OCI-LY7 (cell line): ENCODE measurements at regions not wholly inside any gene's neighbourhood (a gene's known extent, or its start where the extent isn't known, plus 50 kb on each side); places are given as distances from the start of the nearest gene placed in this dataset.

Experiments
- BruUV-seq: library from RNA; stranded (reverse); fragments of 400-500 nt; replicated peaks from 2 replicates; lab custom pipeline; 2021; lab: Mats Ljungman, UMichigan
- CTCF ChIA-PET: fragments of 300-600 bp; sonication (Branson Sonifier 250); formaldehyde crosslinking; loops from one replicate; lab custom pipeline; 2022; ENCODE audit warnings: antibody characterized with exemption; ENCODE audit not compliant: unreplicated experiment; lab: Charles Lee
- POLR2A ChIA-PET: fragments of 300-600 bp; sonication (Branson Sonifier 250); formaldehyde crosslinking; loops from one replicate; lab custom pipeline; 2022; ENCODE audit warnings: antibody characterized with exemption; lab: Charles Lee
- DNase-seq: peaks from one replicate; pipeline ENCODE4 v3.0.0-alpha.2; 2015; ENCODE audit warnings: low spot score
- H2AFZ ChIP-seq: fragments of 200-600 bp; sonication (generic), shearing (Covaris generic); 2 replicates; pipeline ENCODE4 v1.6.1; 2014; ENCODE audit warnings: mild to moderate bottlenecking, antibody characterized with exemption, low read length, moderate library complexity
- H3K27ac ChIP-seq: fragments of 200-600 bp; sonication (generic); 2 replicates; pipeline ENCODE4 v1.5.1; 2014; ENCODE audit warnings: mixed run types, low read depth, mild to moderate bottlenecking, moderate library complexity, low read length, inconsistent platforms; ENCODE audit not compliant: poor library complexity, severe bottlenecking
- H3K36me3 ChIP-seq: fragments of 200-600 bp; sonication (generic); 2 replicates; pipeline ENCODE4 v1.6.1; 2014; ENCODE audit warnings: mild to moderate bottlenecking, antibody characterized with exemption, low read length, moderate library complexity, mixed read lengths; ENCODE audit not compliant: insufficient read depth
- H3K4me1 ChIP-seq: fragments of 200-600 bp; sonication (generic); 2 replicates; pipeline ENCODE4 v1.5.1; 2014; ENCODE audit warnings: mild to moderate bottlenecking, low read length; ENCODE audit not compliant: insufficient read depth, poor library complexity, severe bottlenecking
- H3K4me2 ChIP-seq: fragments of 200-600 bp; sonication (generic); 2 replicates; pipeline ENCODE4 v1.6.1; 2014; ENCODE audit warnings: mild to moderate bottlenecking, low read length
- H3K4me3 ChIP-seq: fragments of 200-600 bp; sonication (generic); 2 replicates; pipeline ENCODE4 v1.5.1; 2014; ENCODE audit warnings: mild to moderate bottlenecking, low read depth, low read length; ENCODE audit not compliant: poor library complexity, severe bottlenecking
- H3K79me2 ChIP-seq: fragments of 200-600 bp; sonication (generic); 2 replicates; pipeline ENCODE4 v1.6.1; 2016; ENCODE audit warnings: low read depth, mild to moderate bottlenecking, low read length, moderate library complexity, mixed read lengths; ENCODE audit not compliant: insufficient read depth
- H3K9me2 ChIP-seq: fragments of 200-600 bp; sonication (generic); 2 replicates; pipeline ENCODE4 v1.6.1; 2016; ENCODE audit warnings: mild to moderate bottlenecking, low read length, mixed read lengths; ENCODE audit not compliant: insufficient read depth
- H3K9me3 ChIP-seq: fragments of 200-600 bp; sonication (generic); 2 replicates; pipeline ENCODE4 v1.6.1; 2014; ENCODE audit warnings: mild to moderate bottlenecking, mixed run types, low read length, mixed read lengths
- H4K20me1 ChIP-seq: fragments of 200-600 bp; sonication (generic); 2 replicates; pipeline ENCODE4 v1.6.1; 2014; ENCODE audit warnings: mild to moderate bottlenecking, antibody characterized with exemption, low read length, moderate library complexity, mixed read lengths; ENCODE audit not compliant: insufficient read depth
- EZH2phosphoT487 ChIP-seq: fragments of 200-600 bp; sonication (generic); IDR thresholded peaks from 2 replicates; pipeline ENCODE4 v1.6.1; 2018; ENCODE audit warnings: low read depth, borderline replicate concordance, mild to moderate bottlenecking, mixed run types, antibody characterized with exemption, low read length, moderate library complexity, mixed read lengths
- intact Hi-C: fragments of 100-400 bp; cut with micrococcal nuclease; formaldehyde crosslinking; loops from one replicate; pipeline ENCODE4 v1.10.0; 2022; ENCODE audit not compliant: unreplicated experiment
- TF ChIP-seq, protein P1 (sequence below): fragments of 200-600 bp; sonication (generic); conservative IDR thresholded peaks from 2 replicates; pipeline ENCODE4 v1.5.1; 2014; ENCODE audit warnings: mild to moderate bottlenecking, antibody characterized with exemption, low read length, moderate library complexity, mixed read lengths

DNA sequence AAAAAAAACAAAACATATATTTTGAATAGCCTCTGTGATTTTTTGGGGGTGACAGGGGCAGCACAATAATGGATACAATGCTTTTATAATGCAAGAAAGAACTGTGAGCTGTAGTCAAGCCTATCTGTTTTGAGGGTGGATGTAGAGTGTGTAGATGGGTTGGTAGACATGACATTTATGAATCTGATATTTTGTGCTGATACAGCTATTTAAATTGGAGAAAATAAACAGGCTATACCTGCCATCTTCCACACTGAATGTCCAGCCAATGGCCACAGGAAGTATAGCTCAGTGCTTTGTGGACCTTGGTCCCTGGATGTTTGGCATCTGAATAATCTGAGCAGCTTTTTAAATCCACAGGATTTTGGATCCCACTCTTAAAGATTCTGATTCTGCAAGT is 175.0 kb downstream of the NEDD1 start:
- Histone ChIP-seq H4K20me1 (no peaks in the 10 kb centered on the region), H3K4me3 (no peak overlapping the region), H3K4me2 (no peak overlapping the region), H2AFZ (no peak overlapping the region), H3K27ac (no peak overlapping the region), H3K9me3 (no peaks in the 10 kb centered on the region), H3K79me2 (no peaks in the 10 kb centered on the region), H3K9me2 (no peaks in the 10 kb centered on the region), H3K36me3 (no peaks in the 10 kb centered on the region), H3K4me1 (no peaks in the 10 kb centered on the region)
- TF ChIP-seq, protein P1, sequence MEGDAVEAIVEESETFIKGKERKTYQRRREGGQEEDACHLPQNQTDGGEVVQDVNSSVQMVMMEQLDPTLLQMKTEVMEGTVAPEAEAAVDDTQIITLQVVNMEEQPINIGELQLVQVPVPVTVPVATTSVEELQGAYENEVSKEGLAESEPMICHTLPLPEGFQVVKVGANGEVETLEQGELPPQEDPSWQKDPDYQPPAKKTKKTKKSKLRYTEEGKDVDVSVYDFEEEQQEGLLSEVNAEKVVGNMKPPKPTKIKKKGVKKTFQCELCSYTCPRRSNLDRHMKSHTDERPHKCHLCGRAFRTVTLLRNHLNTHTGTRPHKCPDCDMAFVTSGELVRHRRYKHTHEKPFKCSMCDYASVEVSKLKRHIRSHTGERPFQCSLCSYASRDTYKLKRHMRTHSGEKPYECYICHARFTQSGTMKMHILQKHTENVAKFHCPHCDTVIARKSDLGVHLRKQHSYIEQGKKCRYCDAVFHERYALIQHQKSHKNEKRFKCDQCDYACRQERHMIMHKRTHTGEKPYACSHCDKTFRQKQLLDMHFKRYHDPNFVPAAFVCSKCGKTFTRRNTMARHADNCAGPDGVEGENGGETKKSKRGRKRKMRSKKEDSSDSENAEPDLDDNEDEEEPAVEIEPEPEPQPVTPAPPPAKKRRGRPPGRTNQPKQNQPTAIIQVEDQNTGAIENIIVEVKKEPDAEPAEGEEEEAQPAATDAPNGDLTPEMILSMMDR: no peak
- TF ChIP-seq EZH2phosphoT487: no peak
- ChIA-PET CTCF (no interaction called here), POLR2A (no interaction called here)
- intact Hi-C loops: no loop called here
- DNase-seq: no peak
- BruUV-seq: no TSS peak

DNA sequence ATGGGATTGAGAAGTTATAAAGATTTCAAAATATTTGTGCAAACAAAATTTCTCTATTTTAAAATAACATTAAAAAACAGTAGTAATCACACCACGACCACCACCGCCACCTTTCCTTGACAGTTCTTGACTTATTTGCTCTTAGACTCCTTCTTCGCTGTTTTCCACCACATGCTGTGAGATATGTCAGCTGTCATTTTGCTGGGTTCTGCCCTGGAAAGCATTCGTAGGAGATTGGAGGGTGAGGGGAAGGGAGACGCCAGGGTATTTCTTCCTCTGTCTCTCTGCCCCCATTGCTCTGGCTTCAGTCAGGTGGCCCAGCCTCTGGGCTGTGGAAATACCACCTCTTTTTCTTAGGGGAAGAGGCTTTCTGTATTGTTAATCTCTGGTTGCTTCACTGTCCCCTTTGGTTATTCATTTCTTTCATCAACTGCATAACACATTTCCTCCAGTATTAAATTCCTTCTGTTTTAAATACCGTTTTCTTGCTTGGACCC is 186.2 kb downstream of the NEDD1 start:
- Histone ChIP-seq H2AFZ (no peak overlapping the region), H4K20me1 (no peaks in the 10 kb centered on the region), H3K4me1 (no peaks in the 10 kb centered on the region), H3K4me3 (no peak overlapping the region), H3K9me3 (no peaks in the 10 kb centered on the region), H3K36me3 (no peaks in the 10 kb centered on the region), H3K27ac (no peak overlapping the region), H3K9me2 (no peaks in the 10 kb centered on the region), H3K79me2 (no peaks in the 10 kb centered on the region), H3K4me2 (no peak overlapping the region)
- intact Hi-C loops: no loop called here
- BruUV-seq: no TSS peak
- TF ChIP-seq, protein P1: no peak
- TF ChIP-seq EZH2phosphoT487: no peak
- CTCF ChIA-PET: no interaction called here
- DNase-seq: no peak
- POLR2A ChIA-PET: no interaction called here

DNA sequence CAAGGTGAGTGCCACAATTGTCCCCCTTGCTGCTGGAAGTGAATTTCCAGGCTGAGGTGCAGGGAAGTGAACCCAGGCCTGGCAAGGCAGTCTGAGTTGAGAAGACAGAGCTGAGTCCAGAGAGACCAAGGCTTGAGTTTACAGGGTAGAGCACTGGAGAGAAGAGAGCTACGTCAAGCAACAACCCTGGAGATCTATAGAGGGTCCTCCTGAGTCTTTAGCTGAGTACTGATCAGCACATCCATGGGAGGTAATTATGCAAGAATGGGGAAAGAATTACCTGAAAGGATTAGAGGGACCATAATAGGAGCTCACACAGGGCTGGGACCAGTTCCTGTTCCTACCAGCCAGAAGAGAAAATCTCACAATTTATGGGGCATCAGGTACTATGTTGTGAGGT is 190.7 kb downstream of the NEDD1 start:
- BruUV-seq: no TSS peak
- H3K4me2 ChIP-seq: no peak overlapping the region

More for the DNA sequence above, 190.7 kb downstream of the NEDD1 start:
- TF ChIP-seq, protein P1: no peak
- TF ChIP-seq EZH2phosphoT487: no peak
- Histone ChIP-seq H4K20me1 (no peaks in the 10 kb centered on the region), H3K36me3 (no peaks in the 10 kb centered on the region), H3K9me2 (no peaks in the 10 kb centered on the region), H3K4me1 (no peaks in the 10 kb centered on the region), H2AFZ (no peak overlapping the region), H3K9me3 (no peaks in the 10 kb centered on the region), H3K27ac (no peak overlapping the region), H3K4me3 (no peak overlapping the region), H3K79me2 (no peaks in the 10 kb centered on the region)
- ChIA-PET CTCF (no interaction called here), POLR2A (no interaction called here)
- intact Hi-C loops: no loop called here
- no peak for DNase-seq
